DOHH2 (cell line): ENCODE measurements at regions not wholly inside any gene's neighbourhood (a gene's known extent, or its start where the extent isn't known, plus 50 kb on each side); places are given as distances from the start of the nearest gene placed in this dataset.

Experiments used
- EZH2phosphoT487 ChIP-seq: fragments of 200-600 bp; sonication (generic); IDR thresholded peaks from 2 replicates; pipeline ENCODE4 v1.6.1; 2017; ENCODE audit warnings: borderline replicate concordance, mild to moderate bottlenecking, antibody characterized with exemption, low read length, moderate library complexity, mixed read lengths
- TF ChIP-seq, protein P1 (sequence below): fragments of 200-600 bp; sonication (generic); IDR thresholded peaks from one replicate; pipeline ENCODE4 v1.5.1; 2014; ENCODE audit warnings: antibody characterized with exemption, mild to moderate bottlenecking, low read depth, low read length; ENCODE audit not compliant: poor library complexity, severe bottlenecking

DNA sequence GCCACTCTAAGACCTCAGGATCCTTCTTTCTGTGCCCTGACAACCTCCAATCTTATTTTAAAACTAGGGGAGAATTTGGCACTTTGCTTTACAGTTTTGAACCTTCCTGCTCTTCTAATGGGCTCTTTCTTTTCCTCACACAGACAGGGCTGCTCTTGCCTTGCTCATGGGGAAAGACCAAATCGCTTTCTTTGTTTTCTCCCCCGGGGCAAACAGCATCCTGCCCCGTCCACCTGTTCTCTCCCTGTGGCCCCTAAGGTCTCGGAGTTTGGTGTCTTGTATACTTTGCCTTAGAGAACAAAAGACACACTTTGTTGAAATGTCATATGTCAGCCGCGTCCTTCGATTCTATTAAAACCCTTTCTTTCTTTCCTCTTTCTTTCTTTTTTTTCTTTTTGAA, 306.7 kb upstream of the SALL1 start:
- TF ChIP-seq, protein P1, sequence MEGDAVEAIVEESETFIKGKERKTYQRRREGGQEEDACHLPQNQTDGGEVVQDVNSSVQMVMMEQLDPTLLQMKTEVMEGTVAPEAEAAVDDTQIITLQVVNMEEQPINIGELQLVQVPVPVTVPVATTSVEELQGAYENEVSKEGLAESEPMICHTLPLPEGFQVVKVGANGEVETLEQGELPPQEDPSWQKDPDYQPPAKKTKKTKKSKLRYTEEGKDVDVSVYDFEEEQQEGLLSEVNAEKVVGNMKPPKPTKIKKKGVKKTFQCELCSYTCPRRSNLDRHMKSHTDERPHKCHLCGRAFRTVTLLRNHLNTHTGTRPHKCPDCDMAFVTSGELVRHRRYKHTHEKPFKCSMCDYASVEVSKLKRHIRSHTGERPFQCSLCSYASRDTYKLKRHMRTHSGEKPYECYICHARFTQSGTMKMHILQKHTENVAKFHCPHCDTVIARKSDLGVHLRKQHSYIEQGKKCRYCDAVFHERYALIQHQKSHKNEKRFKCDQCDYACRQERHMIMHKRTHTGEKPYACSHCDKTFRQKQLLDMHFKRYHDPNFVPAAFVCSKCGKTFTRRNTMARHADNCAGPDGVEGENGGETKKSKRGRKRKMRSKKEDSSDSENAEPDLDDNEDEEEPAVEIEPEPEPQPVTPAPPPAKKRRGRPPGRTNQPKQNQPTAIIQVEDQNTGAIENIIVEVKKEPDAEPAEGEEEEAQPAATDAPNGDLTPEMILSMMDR: no peak
- TF ChIP-seq EZH2phosphoT487: no peak
